Ishikawa (cell line): ENCODE measurements at regions not wholly inside any gene's neighbourhood (a gene's known extent, or its start where the extent isn't known, plus 50 kb on each side); places are given as distances from the start of the nearest gene placed in this dataset.

ENCODE experiments used
- CEBPB ChIP-seq: IDR thresholded peaks from 2 replicates; pipeline ENCODE4 v1.6.1; 2012
- EGR1 ChIP-seq: IDR thresholded peaks from 2 replicates; pipeline ENCODE4 v1.6.1; 2012
- EP300 ChIP-seq: IDR thresholded peaks from 2 replicates; pipeline ENCODE4 v1.6.1; 2012; ENCODE audit warnings: borderline replicate concordance
- MAX ChIP-seq: IDR thresholded peaks from 2 replicates; pipeline ENCODE4 v1.6.1; 2012
- NFIC ChIP-seq: IDR thresholded peaks from 2 replicates; pipeline ENCODE4 v1.6.1; 2012
- REST ChIP-seq: IDR thresholded peaks from 2 replicates; pipeline ENCODE4 v1.6.1; 2012; ENCODE audit warnings: low read depth, mild to moderate bottlenecking
- TAF1 ChIP-seq: IDR thresholded peaks from 2 replicates; pipeline ENCODE4 v1.6.1; 2012; ENCODE audit warnings: low read depth, mild to moderate bottlenecking
- TF ChIP-seq, protein P1 (sequence below): IDR thresholded peaks from 2 replicates; pipeline ENCODE4 v1.6.1; 2012

- TF ChIP-seq, protein P1, sequence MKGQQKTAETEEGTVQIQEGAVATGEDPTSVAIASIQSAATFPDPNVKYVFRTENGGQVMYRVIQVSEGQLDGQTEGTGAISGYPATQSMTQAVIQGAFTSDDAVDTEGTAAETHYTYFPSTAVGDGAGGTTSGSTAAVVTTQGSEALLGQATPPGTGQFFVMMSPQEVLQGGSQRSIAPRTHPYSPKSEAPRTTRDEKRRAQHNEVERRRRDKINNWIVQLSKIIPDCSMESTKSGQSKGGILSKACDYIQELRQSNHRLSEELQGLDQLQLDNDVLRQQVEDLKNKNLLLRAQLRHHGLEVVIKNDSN, result no peak
- TF ChIP-seq CEBPB (no peak), REST (no peak), MAX (no peak), EP300 (no peak), NFIC (no peak), TAF1 (no peak), EGR1 (no peak)
These were observed 218.8 kb downstream of the TEX29 start for GRCh38 chr13:111539252-111539651.
